ENCODE measurements at regions not wholly inside any gene's neighbourhood (a gene's known extent, or its start where the extent isn't known, plus 50 kb on each side); places are given as distances from the start of the nearest gene placed in this dataset.

DNA sequence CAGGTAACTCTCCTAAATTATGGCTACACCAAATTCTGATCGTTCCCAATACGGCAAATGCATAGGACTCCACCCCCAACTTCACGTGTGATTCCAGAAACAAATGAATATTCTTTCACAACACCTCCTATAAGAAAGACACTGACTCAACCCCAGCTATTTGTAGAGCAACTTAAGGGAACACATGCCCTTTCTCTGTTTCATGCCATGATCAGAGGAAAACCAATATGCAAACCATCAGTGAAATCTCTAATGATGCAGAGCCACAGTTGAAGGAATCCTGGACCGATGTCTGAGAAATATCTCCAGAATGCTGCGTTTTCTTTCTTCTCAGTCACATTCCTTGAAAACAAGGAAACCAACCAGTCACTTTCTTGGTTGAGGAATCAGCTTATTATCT, 164.2 kb upstream of the PTBP2 start:
- Histone ChIP-seq H3K23ac (ENCODE audit: insufficient read length) (no peak overlapping the region), H3K4ac (replicated peaks; ENCODE audit: insufficient read length, low read depth, low read length) (no peak overlapping the region), H2BK12ac (ENCODE audit: low read depth, low read length) (no peak overlapping the region), H2AFZ (ENCODE audit: low read length) (peak overlapping the region; percentile 38; the same call in 1 of the 2 replicates), H2BK120ac (replicated peaks; ENCODE audit: low read depth, low read length) (no peak overlapping the region), H3K4me1 (replicated peaks in 1 of 4; ENCODE audit: control insufficient read depth in 3 of 4, insufficient read depth in 4 of 4, low read length in 3 of 4) (peaks cover 4 to 21% (median 15%) of the 10 kb centered on the region in 4 experiments; a peak in 6 of 7 replicates), H3K4me3 (ENCODE audit: extremely low read depth in 1 of 4, insufficient read depth in 2 of 4, low read depth in 3 of 4, low read length in 4 of 4) (no peak overlapping the region), H3K9me3 (ENCODE audit: insufficient read depth in 2 of 2, low read depth in 1 of 2, low read length in 1 of 2) (no peaks in the 10 kb centered on the region), H4K8ac (ENCODE audit: extremely low read depth, insufficient read depth, low read length) (no peak overlapping the region), H4K91ac (replicated peaks; ENCODE audit: insufficient read length, low read length) (no peak overlapping the region), H2BK20ac (ENCODE audit: low read length) (no peak overlapping the region; the same call in 1 of the 2 replicates), H3K4me2 (ENCODE audit: insufficient read depth in 1 of 2, low read depth in 2 of 2, low read length in 2 of 2) (no peak overlapping the region), H3K9ac (replicated peaks in 1 of 4; ENCODE audit: extremely low read depth in 1 of 4, low read depth in 3 of 4, low read length in 3 of 4) (no peak overlapping the region), H3K79me1 (ENCODE audit: low read depth, low read length) (no peaks in the 10 kb centered on the region), H3K56ac (replicated peaks; ENCODE audit: insufficient read length, low read depth, low read length) (no peak overlapping the region), H3K18ac (ENCODE audit: extremely low read depth, low read length) (no peak overlapping the region), H3K36me3 (ENCODE audit: control insufficient read depth in 2 of 4, insufficient read depth in 4 of 4, low read length in 3 of 4) (no peaks in the 10 kb centered on the region), H2AK5ac (ENCODE audit: low read depth, low read length) (no peak overlapping the region), H4K20me1 (replicated peaks in 1 of 2; ENCODE audit: control insufficient read depth in 1 of 2, insufficient read depth in 2 of 2, low read length in 2 of 2) (no peaks in the 10 kb centered on the region), H2BK15ac (ENCODE audit: low read length) (no peak overlapping the region), H3K14ac (ENCODE audit: insufficient read length) (no peak overlapping the region), H3K79me2 (ENCODE audit: control insufficient read depth in 1 of 2, insufficient read depth in 2 of 2, low read length in 2 of 2) (no peaks in the 10 kb centered on the region), H3K27me3 (replicated peaks in 1 of 4; ENCODE audit: control insufficient read depth in 3 of 4, extremely low read depth in 1 of 4, insufficient read depth in 3 of 4, low read length in 3 of 4) (no peaks in the 10 kb centered on the region), H2BK5ac (ENCODE audit: low read depth, low read length) (no peak overlapping the region), H3K27ac (ENCODE audit: low read depth, low read length) (no peak overlapping the region), H3K23me2 (ENCODE audit: low read depth, low read length) (no peaks in the 10 kb centered on the region), H4K5ac (ENCODE audit: insufficient read length, low read depth, low read length) (no peak overlapping the region)
- ChIA-PET POLR2A (ENCODE audit: partially characterized antibody) (no interaction called here), CTCF (ENCODE audit: partially characterized antibody) (interaction anchor here (0.8 to 1.2 kb wide), 4 partner anchors 8 to 264 kb away, joined by 3 to 5 read pairs (median 4); no protein-coding TSS in a partner anchor)
- no peak for DNase-seq (ENCODE audit: low read depth in 1 of 2, low spot score in 2 of 2)
- FAIRE-seq = peak; percentile 28
- WGBS, 2 experiments (ENCODE audit: extremely low coverage in 1 of 2, insufficient coverage in 1 of 2, insufficient read length in 1 of 2, insufficient replicate concordance in 2 of 2, low coverage in 1 of 2, low lambda C conversion rate in 2 of 2, missing lambda C conversion rate in 1 of 2) = 90% methylated on average over 5 of the region's 5 CpGs; no CpG with 5 or more reads in 1 of the 2 experiments
- no peak for TF ChIP-seq KDM4A (IDR thresholded peaks at IDR 0.05; ENCODE audit: low read depth, low read length, severe bottlenecking)
- TF ChIP-seq NRF1 (IDR thresholded peaks at IDR 0.05; ENCODE audit: low read depth, low read length) = no peak
- TF ChIP-seq RFX5 (IDR thresholded peaks at IDR 0.05; ENCODE audit: borderline replicate concordance, low read depth, low read length) = no peak
- TF ChIP-seq CEBPB (IDR thresholded peaks at IDR 0.05; ENCODE audit: low read depth, low read length) = no peak
- TF ChIP-seq, protein P1, sequence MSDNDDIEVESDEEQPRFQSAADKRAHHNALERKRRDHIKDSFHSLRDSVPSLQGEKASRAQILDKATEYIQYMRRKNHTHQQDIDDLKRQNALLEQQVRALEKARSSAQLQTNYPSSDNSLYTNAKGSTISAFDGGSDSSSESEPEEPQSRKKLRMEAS (IDR thresholded peaks at IDR 0.05) = no peak
- TF ChIP-seq ATF3 (IDR thresholded peaks at IDR 0.05; ENCODE audit: insufficient read depth, low read depth, low read length) = no peak
- TF ChIP-seq, protein P2, sequence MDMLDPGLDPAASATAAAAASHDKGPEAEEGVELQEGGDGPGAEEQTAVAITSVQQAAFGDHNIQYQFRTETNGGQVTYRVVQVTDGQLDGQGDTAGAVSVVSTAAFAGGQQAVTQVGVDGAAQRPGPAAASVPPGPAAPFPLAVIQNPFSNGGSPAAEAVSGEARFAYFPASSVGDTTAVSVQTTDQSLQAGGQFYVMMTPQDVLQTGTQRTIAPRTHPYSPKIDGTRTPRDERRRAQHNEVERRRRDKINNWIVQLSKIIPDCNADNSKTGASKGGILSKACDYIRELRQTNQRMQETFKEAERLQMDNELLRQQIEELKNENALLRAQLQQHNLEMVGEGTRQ (IDR thresholded peaks at IDR 0.05; ENCODE audit: low read length) = no peak

Data from H1 (cell line).